HG03039 (cell line): ENCODE measurements at regions not wholly inside any gene's neighbourhood (a gene's known extent, or its start where the extent isn't known, plus 50 kb on each side); places are given as distances from the start of the nearest gene placed in this dataset.

Experiments
- ATAC-seq: cut with Tn5 transposase; IDR thresholded peaks from one replicate; pipeline ENCODE4 v1.9.1; 2021; ENCODE audit warnings: mild to moderate bottlenecking, moderate library complexity; ENCODE audit not compliant: unreplicated experiment

DNA sequence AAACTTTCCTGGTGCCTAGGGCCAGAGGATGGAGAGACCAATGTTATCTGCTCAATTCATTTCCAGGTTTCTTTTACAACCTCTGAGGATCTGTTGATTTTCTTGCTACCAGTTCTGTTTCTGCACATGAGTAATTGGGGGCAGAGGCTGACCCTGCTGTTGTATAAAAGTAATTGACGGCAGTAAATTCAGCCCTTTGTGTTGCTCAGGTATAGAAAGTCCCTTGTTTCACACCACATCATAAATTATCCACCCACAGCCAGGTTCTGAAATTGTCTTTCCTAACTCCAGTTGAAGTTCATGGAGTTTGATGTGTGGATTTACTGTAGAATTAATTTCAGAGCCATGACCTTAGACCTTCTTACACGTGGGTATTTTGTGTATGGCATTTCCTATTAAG, 107.4 kb upstream of the GRIK2 start:
- no peak for ATAC-seq

DNA sequence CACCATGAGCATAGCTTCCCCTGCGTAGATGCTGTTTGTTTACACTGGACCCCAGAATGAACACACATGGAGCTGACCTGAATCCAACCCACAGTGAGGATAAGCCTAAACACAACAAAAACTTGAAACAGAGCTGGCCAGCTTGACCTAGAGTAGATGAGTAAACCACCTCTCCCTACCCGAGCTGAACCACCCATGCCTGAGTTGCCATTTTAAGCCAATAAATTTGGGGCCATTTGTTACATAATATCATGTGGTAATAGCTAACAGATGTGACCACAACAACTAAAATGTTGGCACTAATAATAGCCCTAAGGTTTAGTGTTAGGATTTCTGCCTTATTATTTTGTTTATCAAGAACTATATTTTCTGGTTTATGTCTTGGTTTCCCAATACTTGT, 103.2 kb upstream of the GRIK2 start:
- ATAC-seq = no peak

DNA sequence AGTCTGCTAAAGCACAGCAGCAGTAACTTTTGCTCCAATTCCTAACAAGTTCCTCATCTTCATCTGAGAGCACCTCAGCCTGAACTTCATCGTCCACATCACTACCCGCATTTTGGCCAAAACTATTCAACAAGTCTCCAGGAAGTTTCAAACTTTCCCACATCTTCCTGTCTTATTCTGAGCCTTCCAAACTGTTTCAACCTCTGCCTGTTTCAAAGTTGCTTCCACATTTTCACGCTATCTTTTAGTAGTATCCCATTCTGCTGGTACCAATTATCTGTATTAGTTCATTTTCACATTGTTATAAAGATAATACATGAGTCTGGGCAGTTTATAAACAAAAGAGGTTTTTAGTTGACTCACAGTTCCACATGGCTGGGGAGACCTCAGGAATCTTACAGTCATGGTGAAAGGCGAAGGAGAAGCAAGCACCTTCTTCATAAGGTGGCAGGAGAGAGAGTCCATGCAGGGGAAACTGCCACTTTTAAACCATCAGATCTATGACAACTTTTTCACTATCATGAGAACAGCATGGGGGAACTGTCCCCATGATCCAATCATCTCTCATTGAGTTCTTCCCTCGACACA, 99.4 kb upstream of the GRIK2 start:
- ATAC-seq = no peak

DNA sequence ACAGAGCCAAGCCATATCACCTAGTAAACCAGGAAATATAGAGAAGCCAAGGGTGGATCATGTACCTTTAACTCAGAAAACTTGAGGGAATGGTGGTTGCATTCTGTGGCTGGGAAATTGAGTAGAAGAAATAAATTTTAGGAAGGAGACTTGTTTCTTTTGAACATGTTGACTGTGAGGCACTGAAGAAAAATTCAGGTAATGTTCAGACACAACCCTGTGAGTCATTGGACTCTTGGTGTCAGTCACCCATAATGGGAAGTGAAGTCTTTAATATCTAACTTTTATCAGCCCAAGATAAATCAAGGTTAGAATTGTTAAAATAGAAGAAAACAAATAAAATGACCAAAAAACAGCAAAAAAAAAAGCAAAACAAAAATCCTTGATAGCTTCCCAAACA, 98.8 kb upstream of the GRIK2 start:
- no peak for ATAC-seq

DNA sequence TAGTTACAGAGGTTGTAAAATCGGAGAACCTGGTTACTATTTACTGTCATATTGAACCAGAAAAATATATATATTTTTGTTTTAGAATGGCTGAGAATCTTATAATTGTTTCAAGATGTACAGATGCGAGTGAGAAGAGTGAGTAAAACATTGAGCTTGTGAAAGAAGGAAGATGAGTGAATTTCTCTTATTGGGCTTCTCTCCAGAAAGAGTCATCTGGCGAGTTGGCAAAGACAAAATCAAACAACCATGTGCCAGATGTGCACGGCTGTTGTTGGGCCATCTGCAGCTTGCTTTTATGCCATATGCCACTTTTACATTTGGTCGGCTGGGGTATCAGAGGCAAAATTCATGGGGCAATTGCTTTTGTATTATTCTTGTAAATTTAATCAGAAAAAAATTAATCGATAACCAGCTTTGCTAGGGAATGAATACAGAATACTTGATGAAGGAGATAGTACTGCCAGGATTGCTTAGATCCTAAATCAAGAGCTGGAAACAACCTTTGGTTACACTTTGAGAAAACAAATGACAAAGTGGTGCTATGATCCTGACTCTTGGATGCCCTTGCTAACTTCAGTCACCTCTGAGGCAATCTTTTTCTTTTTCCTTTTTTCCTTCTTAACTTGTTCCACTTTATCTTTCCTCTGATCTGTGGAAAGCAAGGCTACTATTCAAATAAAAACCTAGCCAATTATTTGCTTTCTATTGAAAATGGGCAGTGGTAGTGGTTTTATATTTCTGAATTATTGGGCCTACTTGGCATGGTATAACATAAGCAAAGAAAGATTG, 97.1 kb upstream of the GRIK2 start:
- ATAC-seq = no peak

DNA sequence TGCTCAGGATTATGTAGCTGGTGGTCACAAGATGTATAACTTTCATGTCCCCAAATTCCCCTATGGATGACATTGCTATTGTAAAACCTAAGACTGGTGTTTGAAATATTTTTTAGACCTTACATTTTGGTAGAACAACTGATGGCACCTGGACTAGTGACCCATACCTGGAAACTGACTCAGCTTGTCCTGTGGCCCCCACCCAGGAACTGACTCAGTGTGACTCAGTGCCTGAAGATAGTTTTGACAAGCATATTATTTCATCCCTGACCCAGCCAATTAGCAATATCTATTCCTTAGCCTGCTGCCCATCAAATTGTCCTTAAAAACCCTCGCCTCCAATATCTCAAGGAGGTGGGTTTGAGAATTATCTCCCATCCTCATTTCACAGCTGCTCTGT, 90.9 kb upstream of the GRIK2 start:
- ATAC-seq = no peak

DNA sequence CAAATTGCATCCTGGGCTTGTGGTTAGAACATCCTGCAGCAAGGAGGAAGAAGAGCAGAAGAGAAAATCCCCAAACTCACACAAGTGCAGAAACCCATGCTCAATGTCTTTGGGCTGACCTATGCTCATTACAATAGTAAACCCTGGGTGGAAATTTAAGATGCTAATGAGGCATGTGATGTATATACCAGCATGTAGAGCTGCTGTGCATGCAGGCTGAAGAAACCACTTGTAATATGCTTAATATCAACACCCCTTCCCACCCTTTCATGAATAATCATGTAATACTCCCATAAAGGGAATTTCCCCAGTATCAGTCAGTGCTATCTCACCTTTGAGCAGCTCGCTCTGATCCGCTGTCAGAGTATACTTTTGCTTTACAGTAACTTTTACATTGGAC, 90.0 kb upstream of the GRIK2 start:
- no peak for ATAC-seq

DNA sequence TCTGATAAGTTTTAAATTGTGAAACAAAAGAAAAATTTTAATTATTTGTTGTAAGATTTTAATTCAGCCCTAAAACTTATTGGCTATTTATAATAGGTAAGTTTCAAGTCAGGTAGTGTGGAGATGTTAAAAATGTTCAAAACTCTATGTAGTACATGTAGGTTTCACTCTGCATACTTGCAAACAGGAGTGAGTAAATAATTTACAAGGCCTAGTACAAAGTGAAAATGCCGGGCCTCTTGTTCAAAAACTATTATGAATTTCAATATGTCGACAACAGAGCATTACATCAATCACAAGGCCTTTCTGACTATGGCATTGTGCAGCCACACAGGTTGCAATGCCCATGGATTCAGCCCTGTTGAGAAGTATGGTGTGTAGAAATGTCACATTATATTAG, 80.9 kb upstream of the GRIK2 start:
- no peak for ATAC-seq

DNA sequence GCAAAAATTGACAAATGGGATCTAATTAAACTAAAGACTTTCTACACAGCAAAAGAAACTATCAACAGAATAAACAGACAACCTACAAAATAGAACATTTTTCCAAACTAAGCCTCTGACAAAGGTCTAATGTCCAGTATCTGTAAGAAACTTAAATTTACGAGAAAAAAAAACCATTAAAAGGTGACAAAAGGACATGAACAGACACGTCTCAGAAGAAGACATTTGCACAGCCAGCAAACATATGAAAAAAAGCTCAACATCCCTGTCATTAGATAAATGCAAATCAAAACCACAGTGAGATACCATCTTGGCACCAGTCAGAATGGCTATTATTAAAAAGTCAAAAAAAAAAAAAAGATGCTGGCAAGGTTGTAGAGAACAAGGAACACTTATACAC, 70.6 kb upstream of the GRIK2 start:
- no peak for ATAC-seq

DNA sequence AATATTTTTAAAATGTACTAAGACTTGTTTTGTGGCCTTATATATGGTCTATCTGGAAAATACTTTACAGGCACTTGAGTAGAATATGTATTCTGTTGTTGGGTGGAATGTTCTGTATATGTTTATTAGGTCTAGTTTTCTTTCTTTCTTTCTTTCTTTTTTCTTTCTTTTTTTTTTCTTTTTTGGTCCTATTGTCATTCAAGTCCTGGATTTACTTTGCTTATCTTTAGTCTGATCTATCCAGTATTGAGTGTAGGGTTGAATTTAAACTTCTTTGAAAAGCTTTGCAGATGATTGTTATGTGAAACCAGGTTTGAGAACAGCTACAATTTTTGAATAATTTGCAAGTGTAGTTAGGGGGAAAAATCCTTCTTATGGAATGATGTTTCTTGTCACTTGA, 67.1 kb upstream of the GRIK2 start:
- ATAC-seq = no peak

DNA sequence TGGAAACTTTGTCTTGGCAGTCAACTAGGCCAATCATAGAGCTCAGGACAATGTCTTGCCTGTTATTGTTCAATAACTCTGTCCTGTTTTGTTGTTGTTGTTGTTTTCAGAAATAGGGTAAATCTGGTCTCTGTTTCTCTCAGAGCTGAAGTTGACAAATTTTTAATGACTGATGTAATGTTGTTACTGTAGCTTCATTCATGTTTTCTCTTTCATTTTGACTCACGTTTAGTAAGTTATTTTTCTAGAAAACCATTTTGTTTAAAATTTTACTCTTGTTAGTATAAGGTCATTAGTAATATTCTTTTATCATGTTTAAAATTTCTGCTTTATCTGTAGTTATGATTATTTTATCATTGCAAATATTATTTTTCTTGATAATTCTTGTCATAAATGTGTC, 51.6 kb upstream of the GRIK2 start:
- no peak for ATAC-seq
